Lower leg skin (tissue), 4 donors: ENCODE measurements at regions not wholly inside any gene's neighbourhood (a gene's known extent, or its start where the extent isn't known, plus 50 kb on each side); places are given as distances from the start of the nearest gene placed in this dataset.

ENCODE experiments used
- DNase-seq, 2 donors: peaks; one replicate each; pipeline ENCODE4 v3.0.0-alpha.2; 2019; ENCODE audit warnings: low spot score in 2 of 2
- H3K4me3 ChIP-seq: fragments of 200-600 bp; sonication (generic); 2 replicates; pipeline ENCODE4 v1.5.1; 2017; ENCODE audit warnings: mild to moderate bottlenecking, low read depth; ENCODE audit not compliant: poor library complexity, severe bottlenecking
- CTCF ChIP-seq, 3 donors: fragments of 450-650 bp; IDR thresholded peaks; one replicate each; pipeline ENCODE4 v1.5.1; 2016; ENCODE audit warnings: antibody characterized with exemption in 3 of 3, mild to moderate bottlenecking in 3 of 3, moderate library complexity in 2 of 3
- POLR2A ChIP-seq, 2 donors: fragments of 450-650 bp; IDR thresholded peaks; one replicate each; pipeline ENCODE4 v1.6.1; 2016 to 2017; ENCODE audit warnings: antibody characterized with exemption in 2 of 2, mild to moderate bottlenecking in 1 of 2, moderate library complexity in 1 of 2
- WGBS, 2 donors: methylation state at CpG; one replicate each; pipeline ENCODE4 v1.1.5; 2018; 5-methylcytosine and 5-hydroxymethylcytosine counted together
- intact Hi-C: fragments of 100-400 bp; cut with DNase I; formaldehyde crosslinking; loops from one replicate; pipeline ENCODE4 v1.15.0; 2023; ENCODE audit warnings: low total_unique reads

GRCh38 chr4:8777320-8778196 is 94.1 kb downstream of the HMX1 start:
- no peak for TF ChIP-seq POLR2A (IDR thresholded peaks at IDR 0.05)
- TF ChIP-seq CTCF (IDR thresholded peaks at IDR 0.05): no peak
- 56 to 62% methylated on average over 11 to 12 of the region's 12 CpGs for WGBS, 2 donors
- intact Hi-C loops: no loop called here
- no peak overlapping the region for H3K4me3 ChIP-seq
- DNase-seq: no peak

GRCh38 chr4:8776366-8776765 is 95.3 kb downstream of the HMX1 start:
- TF ChIP-seq POLR2A (IDR thresholded peaks at IDR 0.05) (no peak), CTCF (IDR thresholded peaks at IDR 0.05) (no peak)
- H3K4me3 ChIP-seq: no peak overlapping the region
- no peak for DNase-seq
- WGBS, 2 donors: 79 to 83% methylated on average over 6 of the region's 6 CpGs
- intact Hi-C loops: no loop called here

DNA sequence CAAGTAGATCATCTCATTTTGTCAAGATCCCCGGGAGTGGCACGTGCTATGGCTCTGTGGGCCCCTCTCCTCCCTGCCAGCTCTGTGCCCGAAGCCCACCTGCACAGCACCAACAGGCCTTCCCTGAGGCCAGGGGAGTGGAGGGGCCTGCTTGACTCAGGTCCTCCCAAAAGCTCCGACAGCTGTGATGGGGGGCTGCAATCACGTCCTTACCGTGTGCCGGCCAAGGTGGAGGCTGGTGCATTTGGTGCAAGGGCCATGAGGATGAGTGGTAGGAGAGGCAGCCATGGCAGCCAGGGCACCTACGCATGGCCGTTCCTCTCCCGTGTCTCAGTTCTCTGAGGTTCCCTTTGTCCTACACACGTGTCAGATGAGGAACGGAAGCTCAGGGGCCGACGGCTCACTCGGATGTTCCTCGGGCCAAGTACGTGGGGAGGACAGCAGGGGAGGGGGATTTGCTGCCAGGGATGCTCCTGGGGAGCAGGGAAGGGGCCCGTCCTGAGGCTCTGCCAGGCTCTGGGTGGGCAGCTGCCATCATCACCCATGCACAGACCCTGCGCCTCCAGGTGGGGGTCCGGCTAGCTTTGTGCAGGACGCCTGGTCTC is 95.8 kb downstream of the HMX1 start:
- TF ChIP-seq POLR2A (IDR thresholded peaks at IDR 0.05) (no peak), CTCF (IDR thresholded peaks at IDR 0.05) (no peak)
- no peak overlapping the region for H3K4me3 ChIP-seq
- DNase-seq: no peak
- WGBS, 2 donors: 77 to 85% methylated on average over 21 of the region's 21 CpGs
- intact Hi-C loops: no loop called here

- intact Hi-C loops: no loop called here
- TF ChIP-seq CTCF (IDR thresholded peaks at IDR 0.05) (no peak), POLR2A (IDR thresholded peaks at IDR 0.05) (no peak)
- H3K4me3 ChIP-seq: no peak overlapping the region
- no peak for DNase-seq
- WGBS, 2 donors: 73 to 80% methylated on average over 7 of the region's 7 CpGs
Measured at GRCh38 chr4:8775121-8775520, 96.5 kb downstream of the HMX1 start.

GRCh38 chr4:8774071-8774470 is 97.6 kb downstream of the HMX1 start:
- no peak overlapping the region for H3K4me3 ChIP-seq
- WGBS, 2 donors: 64 to 80% methylated on average over 10 of the region's 10 CpGs
- TF ChIP-seq POLR2A (IDR thresholded peaks at IDR 0.05): no peak
- DNase-seq: peak in 1 of 2 donors; percentile 73
- intact Hi-C loops: no loop called here

- intact Hi-C loops: no loop called here
- peak in 1 of 2 donors; percentile 53 for DNase-seq
- no peak overlapping the region for H3K4me3 ChIP-seq
- 78% methylated on average over 34 to 36 of the region's 36 CpGs for WGBS, 2 donors
- TF ChIP-seq POLR2A (IDR thresholded peaks at IDR 0.05) (no peak), CTCF (IDR thresholded peaks at IDR 0.05) (no peak)
Measured at GRCh38 chr4:8773124-8773931, 98.3 kb downstream of the HMX1 start.
